ENCODE measurements at regions not wholly inside any gene's neighbourhood (a gene's known extent, or its start where the extent isn't known, plus 50 kb on each side); places are given as distances from the start of the nearest gene placed in this dataset.

DNA sequence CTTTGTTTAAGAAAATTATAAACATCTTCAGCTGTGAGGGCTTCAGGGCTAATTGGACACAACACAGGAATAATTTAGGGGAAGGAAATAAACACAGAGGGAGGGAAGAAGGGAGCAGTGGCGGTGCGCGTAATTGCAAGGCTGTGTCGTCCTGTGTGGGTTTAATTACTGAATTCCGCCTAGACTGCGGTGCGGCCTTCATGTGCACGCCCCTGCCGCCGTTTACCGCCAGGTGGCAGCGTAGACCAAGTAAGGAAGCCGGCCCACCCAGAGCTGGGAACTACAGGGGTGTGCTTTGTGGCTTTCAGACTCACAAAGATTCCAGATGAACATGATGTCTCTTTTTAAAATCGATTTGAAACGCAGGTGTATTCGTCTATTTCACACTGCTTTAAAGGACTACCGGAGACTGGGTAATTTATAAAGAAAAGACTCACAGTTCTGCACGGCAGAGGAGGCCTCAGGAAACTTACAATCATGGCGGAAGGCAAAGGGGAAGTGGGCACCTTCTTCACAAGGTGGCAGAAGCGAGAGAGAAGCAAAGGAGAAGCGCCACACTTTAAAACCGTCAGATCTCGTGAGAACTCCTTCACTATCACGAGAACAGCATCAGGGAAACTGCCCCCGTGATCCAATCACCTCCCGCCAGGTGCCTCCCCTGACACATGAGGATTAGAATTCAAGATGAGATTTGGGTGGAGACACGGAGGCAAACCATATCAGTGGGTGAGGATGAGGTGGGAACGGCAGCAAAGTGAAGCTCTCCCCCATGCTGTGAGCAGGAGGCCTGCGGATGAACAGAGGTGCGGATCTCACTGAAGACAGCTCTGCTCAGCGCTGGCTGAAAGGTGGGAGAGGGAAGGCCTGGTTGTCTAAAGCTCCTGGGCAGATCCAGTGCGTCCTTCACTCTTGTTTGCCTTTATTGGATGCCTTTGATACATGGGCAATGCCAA is 222.0 kb upstream of the PDE10A start:
- no peaks in the 10 kb centered on the region for H4K20me1 ChIP-seq (ENCODE audit: insufficient read depth, low read length)
- POLR2A ChIA-PET, result no interaction called here
- no peak for FAIRE-seq
- TF ChIP-seq ZNF672 (CRISPR knock-in tag; IDR thresholded peaks at IDR 0.05), result peak; percentile 99
- no peak for TF ChIP-seq ZNF432 (CRISPR knock-in tag; IDR thresholded peaks at IDR 0.05; ENCODE audit: borderline replicate concordance)
- TF ChIP-seq, protein P1, sequence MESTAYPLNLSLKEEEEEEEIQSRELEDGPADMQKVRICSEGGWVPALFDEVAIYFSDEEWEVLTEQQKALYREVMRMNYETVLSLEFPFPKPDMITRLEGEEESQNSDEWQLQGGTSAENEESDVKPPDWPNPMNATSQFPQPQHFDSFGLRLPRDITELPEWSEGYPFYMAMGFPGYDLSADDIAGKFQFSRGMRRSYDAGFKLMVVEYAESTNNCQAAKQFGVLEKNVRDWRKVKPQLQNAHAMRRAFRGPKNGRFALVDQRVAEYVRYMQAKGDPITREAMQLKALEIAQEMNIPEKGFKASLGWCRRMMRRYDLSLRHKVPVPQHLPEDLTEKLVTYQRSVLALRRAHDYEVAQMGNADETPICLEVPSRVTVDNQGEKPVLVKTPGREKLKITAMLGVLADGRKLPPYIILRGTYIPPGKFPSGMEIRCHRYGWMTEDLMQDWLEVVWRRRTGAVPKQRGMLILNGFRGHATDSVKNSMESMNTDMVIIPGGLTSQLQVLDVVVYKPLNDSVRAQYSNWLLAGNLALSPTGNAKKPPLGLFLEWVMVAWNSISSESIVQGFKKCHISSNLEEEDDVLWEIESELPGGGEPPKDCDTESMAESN (CRISPR knock-in tag; conservative IDR thresholded peaks at IDR 0.05), result no peak
- 0 out of 4 replicates have a peak, but pooled peaks of 1 of the 2 experiments have one; percentile 24 for TF ChIP-seq KLF16 (CRISPR knock-in tag; IDR thresholded peaks at IDR 0.05)
- TF ChIP-seq STAG1 (CRISPR knock-in tag; IDR thresholded peaks at IDR 0.05), result peak; percentile 91
- TF ChIP-seq RARA (CRISPR knock-in tag; IDR thresholded peaks at IDR 0.05), result no peak
- TF ChIP-seq GABPB1 (CRISPR knock-in tag; IDR thresholded peaks at IDR 0.05), result peak; percentile 36; the same call in 1 of the 2 replicates
- TF ChIP-seq ZNF317 (CRISPR knock-in tag; IDR thresholded peaks at IDR 0.05), result no peak
- TF ChIP-seq SP2 (CRISPR knock-in tag; IDR thresholded peaks at IDR 0.05), result no peak
- peak; percentile 60; the same call in 1 of the 2 replicates for TF ChIP-seq ZFY (CRISPR knock-in tag; IDR thresholded peaks at IDR 0.05)
- TF ChIP-seq KLF12 (CRISPR knock-in tag; IDR thresholded peaks at IDR 0.05; ENCODE audit: borderline replicate concordance), result peak; percentile 25; the same call in 1 of the 2 replicates
- TF ChIP-seq, protein P2, sequence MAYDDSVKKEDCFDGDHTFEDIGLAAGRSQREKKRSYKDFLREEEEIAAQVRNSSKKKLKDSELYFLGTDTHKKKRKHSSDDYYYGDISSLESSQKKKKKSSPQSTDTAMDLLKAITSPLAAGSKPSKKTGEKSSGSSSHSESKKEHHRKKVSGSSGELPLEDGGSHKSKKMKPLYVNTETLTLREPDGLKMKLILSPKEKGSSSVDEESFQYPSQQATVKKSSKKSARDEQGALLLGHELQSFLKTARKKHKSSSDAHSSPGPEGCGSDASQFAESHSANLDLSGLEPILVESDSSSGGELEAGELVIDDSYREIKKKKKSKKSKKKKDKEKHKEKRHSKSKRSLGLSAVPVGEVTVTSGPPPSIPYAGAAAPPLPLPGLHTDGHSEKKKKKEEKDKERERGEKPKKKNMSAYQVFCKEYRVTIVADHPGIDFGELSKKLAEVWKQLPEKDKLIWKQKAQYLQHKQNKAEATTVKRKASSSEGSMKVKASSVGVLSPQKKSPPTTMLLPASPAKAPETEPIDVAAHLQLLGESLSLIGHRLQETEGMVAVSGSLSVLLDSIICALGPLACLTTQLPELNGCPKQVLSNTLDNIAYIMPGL (CRISPR knock-in tag; IDR thresholded peaks at IDR 0.05; ENCODE audit: borderline replicate concordance in 1 of 2, low read depth in 1 of 2), result 0 out of 4 replicates have a peak, but pooled peaks of 1 of the 2 experiments have one; percentile 10
- TF ChIP-seq ZSCAN22 (CRISPR knock-in tag; IDR thresholded peaks at IDR 0.05), result no peak
- TF ChIP-seq ZNF224 (CRISPR knock-in tag; IDR thresholded peaks at IDR 0.05), result peak; percentile 44; the same call in 1 of the 2 replicates
- peak; percentile 58 for TF ChIP-seq ZNF501 (CRISPR knock-in tag; IDR thresholded peaks at IDR 0.05)
- peak; percentile 32; the same call in 1 of the 2 replicates for TF ChIP-seq MYC (CRISPR knock-in tag; IDR thresholded peaks at IDR 0.05; ENCODE audit: borderline replicate concordance)
- TF ChIP-seq ZFX (CRISPR knock-in tag; IDR thresholded peaks at IDR 0.05; ENCODE audit: low read depth), result peak; percentile 65
- no peak for TF ChIP-seq PRMT3 (CRISPR knock-in tag; IDR thresholded peaks at IDR 0.05; ENCODE audit: borderline replicate concordance, low read depth)
- peak; percentile 47; the same call in 1 of the 2 replicates for TF ChIP-seq SP140L (CRISPR knock-in tag; IDR thresholded peaks at IDR 0.05; ENCODE audit: borderline replicate concordance)
- TF ChIP-seq MAFG (CRISPR knock-in tag; IDR thresholded peaks at IDR 0.05), result no peak
- no peak for TF ChIP-seq ZNF17 (CRISPR knock-in tag; IDR thresholded peaks at IDR 0.05)

More for the DNA sequence above, 222.0 kb upstream of the PDE10A start:
- WGBS (ENCODE audit: low lambda C conversion rate), result 21% methylated on average over 29 of the region's 32 CpGs
- Histone ChIP-seq H3K79me2 (ENCODE audit: insufficient read depth, low read length) (no peaks in the 10 kb centered on the region), H3K36me3 (replicated peaks in 1 of 2; ENCODE audit: control insufficient read depth in 1 of 2, insufficient read depth in 2 of 2, low read length in 2 of 2) (no peaks in the 10 kb centered on the region), H3K27ac (ENCODE audit: extremely low read length, insufficient read depth, low read length) (no peak overlapping the region), H3K9me3 (ENCODE audit: low read length) (no peaks in the 10 kb centered on the region), H3K4me3 (replicated peaks in 1 of 3; ENCODE audit: insufficient read depth in 1 of 3, low read depth in 2 of 3, low read length in 3 of 3) (no peak overlapping the region), H2AFZ (ENCODE audit: low read length) (no peak overlapping the region), H3K27me3 (ENCODE audit: control insufficient read depth in 1 of 2, insufficient read depth in 2 of 2, low read length in 2 of 2) (no peaks in the 10 kb centered on the region; a peak in 2 of 5 replicates), H3K9ac (ENCODE audit: insufficient read depth, low read depth, low read length) (no peak overlapping the region), H3K4me2 (ENCODE audit: low read depth, low read length) (no peak overlapping the region), H3K4me1 (ENCODE audit: insufficient read depth, low read length) (no peaks in the 10 kb centered on the region)
- BruUV-seq (replicated peaks), result no TSS peak
- DNase-seq (ENCODE audit: low spot score) (peak; percentile 63), ATAC-seq (peak; percentile 98)
- intact Hi-C loops (cut with micrococcal nuclease; ENCODE audit: unreplicated experiment) (loop anchor here (1.0 to 2.0 kb wide), 2 partner anchors 214 to 221 kb away; no protein-coding TSS in a partner anchor), in situ Hi-C loops (cut with HindIII; ENCODE audit: extremely low pct_ligation_motif_present, low pct_unique_long_range_greater_than_20kb) (loop anchor here (5.0 kb wide), 1 partner anchor 222 kb away; no protein-coding TSS in a partner anchor)
- CTCF ChIA-PET (ENCODE audit: low intra/inter-chr PET ratio, low total read pairs), result interaction anchor here (1.9 to 2.6 kb wide), 2 partner anchors 213 to 221 kb away, joined by 17 to 35 read pairs; no protein-coding TSS in a partner anchor
